GM18499 (cell line): ENCODE measurements at regions not wholly inside any gene's neighbourhood (a gene's known extent, or its start where the extent isn't known, plus 50 kb on each side); places are given as distances from the start of the nearest gene placed in this dataset.

ENCODE experiments used
- ATAC-seq: cut with Tn5 transposase; IDR thresholded peaks from one replicate; pipeline ENCODE4 v1.9.1; 2021; ENCODE audit warnings: moderate number of reproducible peaks; ENCODE audit not compliant: insufficient read depth, unreplicated experiment

GRCh38 chr2:42928692-42929545 is 136.5 kb upstream of the HAAO start:
- ATAC-seq, result no peak

GRCh38 chr2:42928161-42928691 is 135.8 kb upstream of the HAAO start:
- no peak for ATAC-seq

- no peak for ATAC-seq
Observed at GRCh38 chr2:42927334-42928160, 135.2 kb upstream of the HAAO start.

GRCh38 chr2:42926434-42927333 is 134.3 kb upstream of the HAAO start:
- ATAC-seq, result no peak

GRCh38 chr2:42925742-42926433 is 133.5 kb upstream of the HAAO start:
- no peak for ATAC-seq

GRCh38 chr2:42924418-42924886 is 132.1 kb upstream of the HAAO start:
- ATAC-seq, result no peak

- ATAC-seq, result no peak
Observed at GRCh38 chr2:42923580-42924417, 131.4 kb upstream of the HAAO start.

GRCh38 chr2:42922790-42923579 is 130.6 kb upstream of the HAAO start:
- ATAC-seq, result no peak

GRCh38 chr2:42922293-42922692 is 129.9 kb upstream of the HAAO start:
- no peak for ATAC-seq

GRCh38 chr2:42921721-42922120 is 129.3 kb upstream of the HAAO start:
- no peak for ATAC-seq

GRCh38 chr2:42921147-42921520 is 128.8 kb upstream of the HAAO start:
- no peak for ATAC-seq

GRCh38 chr2:42920446-42921146 is 128.2 kb upstream of the HAAO start:
- no peak for ATAC-seq

GRCh38 chr2:42918671-42919318 is 126.4 kb upstream of the HAAO start:
- no peak for ATAC-seq

GRCh38 chr2:42918041-42918440 is 125.7 kb upstream of the HAAO start:
- no peak for ATAC-seq

GRCh38 chr2:42917425-42917927 is 125.1 kb upstream of the HAAO start:
- no peak for ATAC-seq

GRCh38 chr2:42916324-42916723 is 123.9 kb upstream of the HAAO start:
- ATAC-seq, result no peak

GRCh38 chr2:42914860-42915259 is 122.5 kb upstream of the HAAO start:
- no peak for ATAC-seq
